Osteocyte (in vitro differentiated cells): ENCODE measurements at regions not wholly inside any gene's neighbourhood (a gene's known extent, or its start where the extent isn't known, plus 50 kb on each side); places are given as distances from the start of the nearest gene placed in this dataset.

Source experiments
- DNase-seq: peaks from one replicate; pipeline ENCODE4 v3.0.0; 2021; ENCODE audit warnings: mixed read lengths; ENCODE audit not compliant: unreplicated experiment; ENCODE audit errors: extremely low spot score
- H3K27ac Mint-ChIP-seq: one replicate; pipeline ENCODE4 v1.8.0; 2021; ENCODE audit warnings: mild to moderate bottlenecking, mixed read lengths; ENCODE audit not compliant: unreplicated experiment
- H3K27me3 Mint-ChIP-seq: one replicate; pipeline ENCODE4 v1.8.0; 2021; ENCODE audit warnings: mixed read lengths; ENCODE audit not compliant: unreplicated experiment
- H3K36me3 Mint-ChIP-seq: one replicate; pipeline ENCODE4 v1.8.0; 2021; ENCODE audit warnings: mixed read lengths; ENCODE audit not compliant: unreplicated experiment
- H3K4me1 Mint-ChIP-seq: one replicate; pipeline ENCODE4 v1.8.0; 2021; ENCODE audit warnings: mixed read lengths; ENCODE audit not compliant: unreplicated experiment
- H3K4me3 Mint-ChIP-seq: one replicate; pipeline ENCODE4 v1.8.0; 2021; ENCODE audit warnings: mild to moderate bottlenecking, moderate library complexity, mixed read lengths; ENCODE audit not compliant: unreplicated experiment
- H3K9me3 Mint-ChIP-seq: one replicate; pipeline ENCODE4 v1.8.0; 2021; ENCODE audit warnings: mixed read lengths; ENCODE audit not compliant: unreplicated experiment
- TF ChIP-seq, protein P1 (sequence below): fragments of 200-600 bp; sonication (generic); IDR thresholded peaks from 2 replicates; pipeline ENCODE4 v1.5.0; 2021; ENCODE audit warnings: antibody characterized with exemption, mild to moderate bottlenecking, moderate library complexity

DNA sequence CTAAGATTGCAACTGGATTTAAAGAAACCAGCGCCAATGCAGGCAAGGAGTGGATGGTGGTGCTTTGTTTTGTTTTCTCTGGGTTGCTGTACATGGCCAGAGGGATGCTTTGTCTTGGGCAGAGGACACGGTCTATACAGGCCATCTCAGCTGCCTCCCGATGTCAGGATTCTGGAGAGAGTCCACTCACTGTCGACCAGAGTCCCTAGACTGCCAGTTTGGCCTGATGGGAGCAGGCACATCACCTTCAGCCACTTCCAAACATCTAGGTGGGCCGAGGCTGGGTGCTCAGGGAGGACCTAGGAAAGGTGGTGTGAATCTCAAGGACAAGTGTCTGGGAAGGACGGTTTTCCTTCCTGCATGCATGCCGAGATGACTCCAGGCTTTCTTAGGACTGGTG lies 152.1 kb downstream of the BUB3 start:
- TF ChIP-seq, protein P1, sequence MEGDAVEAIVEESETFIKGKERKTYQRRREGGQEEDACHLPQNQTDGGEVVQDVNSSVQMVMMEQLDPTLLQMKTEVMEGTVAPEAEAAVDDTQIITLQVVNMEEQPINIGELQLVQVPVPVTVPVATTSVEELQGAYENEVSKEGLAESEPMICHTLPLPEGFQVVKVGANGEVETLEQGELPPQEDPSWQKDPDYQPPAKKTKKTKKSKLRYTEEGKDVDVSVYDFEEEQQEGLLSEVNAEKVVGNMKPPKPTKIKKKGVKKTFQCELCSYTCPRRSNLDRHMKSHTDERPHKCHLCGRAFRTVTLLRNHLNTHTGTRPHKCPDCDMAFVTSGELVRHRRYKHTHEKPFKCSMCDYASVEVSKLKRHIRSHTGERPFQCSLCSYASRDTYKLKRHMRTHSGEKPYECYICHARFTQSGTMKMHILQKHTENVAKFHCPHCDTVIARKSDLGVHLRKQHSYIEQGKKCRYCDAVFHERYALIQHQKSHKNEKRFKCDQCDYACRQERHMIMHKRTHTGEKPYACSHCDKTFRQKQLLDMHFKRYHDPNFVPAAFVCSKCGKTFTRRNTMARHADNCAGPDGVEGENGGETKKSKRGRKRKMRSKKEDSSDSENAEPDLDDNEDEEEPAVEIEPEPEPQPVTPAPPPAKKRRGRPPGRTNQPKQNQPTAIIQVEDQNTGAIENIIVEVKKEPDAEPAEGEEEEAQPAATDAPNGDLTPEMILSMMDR = no peak
- no peak overlapping the region for H3K27ac Mint-ChIP-seq
- H3K4me1 Mint-ChIP-seq = no peaks in the 10 kb centered on the region
- DNase-seq = no peak
- H3K4me3 Mint-ChIP-seq = no peak overlapping the region
- H3K36me3 Mint-ChIP-seq = no peaks in the 10 kb centered on the region
- peaks cover 5% of the 10 kb centered on the region for H3K9me3 Mint-ChIP-seq
- no peaks in the 10 kb centered on the region for H3K27me3 Mint-ChIP-seq

DNA sequence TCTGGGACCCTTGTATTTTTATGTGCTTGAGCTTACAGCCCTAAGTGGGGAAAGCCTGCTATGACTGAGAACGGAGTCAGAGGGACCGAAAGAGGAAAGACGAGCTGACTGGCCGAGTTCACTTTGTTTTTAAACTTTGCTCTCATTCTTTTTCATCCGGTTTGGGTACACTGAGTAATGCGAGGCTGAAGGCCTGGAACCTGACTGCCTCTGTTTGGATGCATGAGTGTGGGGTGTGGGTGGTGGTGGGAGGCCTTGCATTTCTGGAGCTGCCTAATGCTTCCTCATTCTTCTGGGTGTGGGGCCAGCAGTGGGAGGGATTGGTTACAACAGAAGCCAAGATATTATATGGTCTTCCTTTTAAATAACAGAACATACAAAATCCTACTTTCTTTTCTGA lies 155.5 kb downstream of the BUB3 start:
- no peaks in the 10 kb centered on the region for H3K36me3 Mint-ChIP-seq
- TF ChIP-seq, protein P1 = no peak
- H3K9me3 Mint-ChIP-seq = no peaks in the 10 kb centered on the region
- no peaks in the 10 kb centered on the region for H3K4me1 Mint-ChIP-seq
- H3K27ac Mint-ChIP-seq = no peak overlapping the region
- no peaks in the 10 kb centered on the region for H3K27me3 Mint-ChIP-seq
- H3K4me3 Mint-ChIP-seq = no peak overlapping the region
- DNase-seq = no peak

DNA sequence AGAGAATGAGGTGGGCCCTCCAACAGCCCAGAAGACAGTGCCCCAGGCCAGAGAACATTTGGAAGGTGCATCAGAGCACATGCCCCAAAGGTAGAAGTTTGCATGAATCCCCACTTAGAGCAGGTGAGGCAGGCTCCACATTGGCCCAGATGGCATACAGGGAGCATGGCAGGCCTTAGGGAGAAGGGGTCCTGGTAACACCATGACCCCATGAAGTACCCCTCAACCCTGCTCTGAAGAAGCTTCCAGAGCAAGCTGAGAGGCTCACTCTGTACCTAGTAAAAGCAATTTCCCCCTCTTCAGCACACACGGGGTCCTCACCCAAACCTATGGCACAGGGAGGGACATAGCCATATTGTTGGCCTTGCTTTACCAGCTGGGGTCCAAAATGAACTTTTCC lies 162.6 kb downstream of the BUB3 start:
- Mint-ChIP-seq H3K4me3 (no peak overlapping the region), H3K36me3 (no peaks in the 10 kb centered on the region), H3K9me3 (no peaks in the 10 kb centered on the region), H3K27me3 (no peaks in the 10 kb centered on the region), H3K27ac (no peak overlapping the region), H3K4me1 (no peaks in the 10 kb centered on the region)
- DNase-seq = no peak
- TF ChIP-seq, protein P1 = no peak

DNA sequence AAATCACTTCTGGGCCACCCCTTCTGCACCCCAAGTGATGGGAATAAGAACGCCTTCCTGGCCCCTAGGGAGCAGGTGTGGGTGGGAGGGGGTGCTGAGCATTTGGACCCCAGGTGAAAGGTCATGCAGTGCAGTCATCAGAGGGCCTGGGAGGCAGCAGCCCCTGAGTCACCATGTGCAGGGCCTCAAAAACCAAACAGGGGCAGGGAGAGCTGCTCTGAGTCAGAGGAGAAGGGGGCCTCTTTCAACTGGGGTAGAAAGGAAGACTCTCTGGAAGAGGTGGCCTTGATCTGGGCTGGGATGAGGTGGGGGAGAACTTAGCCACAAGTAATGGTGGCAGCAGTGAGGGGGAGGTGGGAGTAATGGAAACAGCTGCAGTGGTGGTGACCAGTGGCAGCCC lies 164.3 kb downstream of the BUB3 start:
- Mint-ChIP-seq H3K36me3 (no peaks in the 10 kb centered on the region), H3K4me3 (no peak overlapping the region), H3K4me1 (no peaks in the 10 kb centered on the region), H3K27me3 (no peaks in the 10 kb centered on the region), H3K27ac (no peak overlapping the region), H3K9me3 (no peaks in the 10 kb centered on the region)
- TF ChIP-seq, protein P1 = no peak
- no peak for DNase-seq

DNA sequence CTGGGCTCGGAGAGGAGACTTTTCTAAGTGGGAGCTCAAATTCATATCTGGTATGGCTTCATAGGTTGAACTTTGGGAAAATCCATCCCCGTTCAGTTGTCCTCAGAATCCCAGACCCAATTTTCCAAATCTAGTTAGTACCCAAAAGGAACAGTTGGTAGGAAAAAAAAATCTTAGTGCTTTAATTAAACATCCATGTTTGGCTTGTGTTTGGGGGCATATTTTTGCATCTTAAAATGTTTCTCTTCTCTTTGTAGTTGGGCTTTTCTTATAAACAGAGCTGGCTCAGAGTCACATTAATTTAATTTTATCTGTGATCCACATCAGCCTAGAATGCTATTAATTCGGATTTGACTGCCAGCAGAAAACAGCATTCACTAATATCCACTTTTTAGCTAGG lies 165.9 kb downstream of the BUB3 start:
- no peak for DNase-seq
- Mint-ChIP-seq H3K9me3 (no peaks in the 10 kb centered on the region), H3K27ac (no peak overlapping the region), H3K4me3 (no peak overlapping the region), H3K27me3 (no peaks in the 10 kb centered on the region), H3K36me3 (no peaks in the 10 kb centered on the region), H3K4me1 (no peaks in the 10 kb centered on the region)
- TF ChIP-seq, protein P1 = no peak
